Stimulated activated naive CD4-positive, alpha-beta T cell treated with Interleukin-2 at 50 U/mL for 16 hours (primary cell): ENCODE measurements at regions not wholly inside any gene's neighbourhood (a gene's known extent, or its start where the extent isn't known, plus 50 kb on each side); places are given as distances from the start of the nearest gene placed in this dataset.
"Not testable (repeated sequence)": the region's sequence is repeated elsewhere in the genome, so short reads cannot be mapped to it uniquely, and the experiment has no call there.

Source experiments
- DNase-seq: peaks from one replicate; lab custom pipeline; 2025; lab: John Stamatoyannopoulos, UW

- DNase-seq = no peak
Observed at GRCh38 chr14:44385906-44386305, 121.2 kb downstream of the FSCB start.

- not testable (repeated sequence) for DNase-seq
Observed at GRCh38 chr14:44385296-44385695, 121.8 kb downstream of the FSCB start.

GRCh38 chr14:44384601-44385293 lies 122.3 kb downstream of the FSCB start:
- not testable (repeated sequence) for DNase-seq

GRCh38 chr14:44384093-44384492 lies 123.0 kb downstream of the FSCB start:
- DNase-seq = no peak

GRCh38 chr14:44383636-44384035 lies 123.4 kb downstream of the FSCB start:
- no peak for DNase-seq

GRCh38 chr14:44379292-44379977 lies 127.6 kb downstream of the FSCB start:
- no peak for DNase-seq

- DNase-seq = no peak
Observed at GRCh38 chr14:44374906-44375305, 132.2 kb downstream of the FSCB start.

GRCh38 chr14:44372807-44373489 lies 134.1 kb downstream of the FSCB start:
- DNase-seq = no peak

GRCh38 chr14:44372231-44372630 lies 134.9 kb downstream of the FSCB start:
- no peak for DNase-seq

GRCh38 chr14:44370727-44371126 lies 136.4 kb downstream of the FSCB start:
- no peak for DNase-seq

GRCh38 chr14:44369401-44370123 lies 137.5 kb downstream of the FSCB start:
- no peak for DNase-seq

- DNase-seq = no peak
Observed at GRCh38 chr14:44361083-44361482, 146.0 kb downstream of the FSCB start.

- DNase-seq = no peak
Observed at GRCh38 chr14:44353805-44354204, 153.3 kb downstream of the FSCB start.

- DNase-seq = no peak
Observed at GRCh38 chr14:44352201-44352600, 154.9 kb downstream of the FSCB start.

GRCh38 chr14:44347316-44347715 lies 159.8 kb downstream of the FSCB start:
- no peak for DNase-seq

GRCh38 chr14:44341116-44341515 lies 166.0 kb downstream of the FSCB start:
- DNase-seq = no peak

- DNase-seq = no peak
Observed at GRCh38 chr14:44339862-44340261, 167.2 kb downstream of the FSCB start.

GRCh38 chr14:44339231-44339630 lies 167.9 kb downstream of the FSCB start:
- DNase-seq = no peak

GRCh38 chr14:44317441-44317746 lies 189.7 kb downstream of the FSCB start:
- no peak for DNase-seq

GRCh38 chr14:44316647-44317440 lies 190.2 kb downstream of the FSCB start:
- DNase-seq = peak; percentile 1

GRCh38 chr14:44309331-44309730 lies 197.8 kb downstream of the FSCB start:
- no peak for DNase-seq

- no peak for DNase-seq
Observed at GRCh38 chr14:44300916-44301315, 206.2 kb downstream of the FSCB start.
